Gastroesophageal sphincter (tissue), 4 donors: ENCODE measurements at regions not wholly inside any gene's neighbourhood (a gene's known extent, or its start where the extent isn't known, plus 50 kb on each side); places are given as distances from the start of the nearest gene placed in this dataset.

ENCODE experiments used
- ATAC-seq: fragments of 150-250 bp; one replicate; pipeline ENCODE4 v1.9.1; 2016; ENCODE audit warnings: mild to moderate bottlenecking, moderate library complexity
- H3K27ac ChIP-seq, 4 donors: fragments of 200-600 bp; sonication (generic) in 3 of 4; 1 replicate in 3 of 4; 2 replicates in 1 of 4; pipeline ENCODE4 v1.5.1; 2016 to 2019
- H3K27me3 ChIP-seq: fragments of 200-600 bp; sonication (generic); one replicate; pipeline ENCODE4 v1.5.1; 2019
- H3K36me3 ChIP-seq, 2 donors: fragments of 200-600 bp; sonication (generic); one replicate each; pipeline ENCODE4 v1.5.1; 2019; ENCODE audit warnings: control low read depth in 1 of 2
- H3K4me1 ChIP-seq, 3 donors: fragments of 200-600 bp; sonication (generic); 1 replicate in 2 of 3; 2 replicates in 1 of 3; pipeline ENCODE4 v1.5.1; 2016 to 2019; ENCODE audit warnings: control low read depth in 2 of 3
- H3K4me3 ChIP-seq, 2 donors: fragments of 200-600 bp; sonication (generic); one replicate each; pipeline ENCODE4 v1.5.1; 2019; ENCODE audit warnings: mild to moderate bottlenecking in 1 of 2, moderate library complexity in 1 of 2
- H3K9me3 ChIP-seq, 3 donors: fragments of 200-600 bp; sonication (generic); one replicate each; pipeline ENCODE4 v1.5.1; 2017 to 2019; ENCODE audit warnings: control low read depth in 2 of 3
- EP300 ChIP-seq: sonication (generic); formaldehyde crosslinking; IDR thresholded peaks from one replicate; pipeline ENCODE4 v1.6.1; 2017; ENCODE audit warnings: antibody characterized with exemption, mild to moderate bottlenecking
- POLR2A ChIP-seq, 2 donors: fragments of 450-650 bp; IDR thresholded peaks; one replicate each; pipeline ENCODE4 v1.6.1; 2017; ENCODE audit warnings: antibody characterized with exemption in 2 of 2, mild to moderate bottlenecking in 2 of 2, moderate library complexity in 1 of 2
- POLR2AphosphoS5 ChIP-seq: sonication (generic); formaldehyde crosslinking; IDR thresholded peaks from one replicate; pipeline ENCODE4 v1.6.1; 2017; ENCODE audit warnings: antibody characterized with exemption
- WGBS, 2 donors: methylation state at CpG; one replicate each; pipeline ENCODE4 v1.1.5; 2018; ENCODE audit warnings: low coverage in 1 of 2; 5-methylcytosine and 5-hydroxymethylcytosine counted together
- TF ChIP-seq, protein P1 (sequence below), 4 experiments: fragments of 200-600 bp in 2 of 4; fragments of 450-650 bp in 2 of 4; sonication (generic) in 1 of 4; IDR thresholded peaks; one replicate each; pipeline ENCODE4 v1.5.1; 2017 to 2019; ENCODE audit warnings: antibody characterized with exemption in 4 of 4, mild to moderate bottlenecking in 2 of 4, moderate library complexity in 2 of 4

GRCh38 chr7:86148501-86148900 is 495.2 kb upstream of the GRM3 start:
- TF ChIP-seq EP300 (no peak), POLR2AphosphoS5 (no peak)
- no peak for ATAC-seq
- Histone ChIP-seq H3K27ac (no peak overlapping the region), H3K4me1 (no peaks in the 10 kb centered on the region), H3K36me3 (no peaks in the 10 kb centered on the region), H3K4me3 (no peak overlapping the region), H3K9me3 (no peaks in the 10 kb centered on the region), H3K27me3 (no peaks in the 10 kb centered on the region)
- 53 to 54% methylated on average over 2 of the region's 2 CpGs for WGBS, 2 donors

GRCh38 chr7:86137343-86137742 is 506.4 kb upstream of the GRM3 start:
- TF ChIP-seq POLR2AphosphoS5: no peak
- TF ChIP-seq, protein P1, sequence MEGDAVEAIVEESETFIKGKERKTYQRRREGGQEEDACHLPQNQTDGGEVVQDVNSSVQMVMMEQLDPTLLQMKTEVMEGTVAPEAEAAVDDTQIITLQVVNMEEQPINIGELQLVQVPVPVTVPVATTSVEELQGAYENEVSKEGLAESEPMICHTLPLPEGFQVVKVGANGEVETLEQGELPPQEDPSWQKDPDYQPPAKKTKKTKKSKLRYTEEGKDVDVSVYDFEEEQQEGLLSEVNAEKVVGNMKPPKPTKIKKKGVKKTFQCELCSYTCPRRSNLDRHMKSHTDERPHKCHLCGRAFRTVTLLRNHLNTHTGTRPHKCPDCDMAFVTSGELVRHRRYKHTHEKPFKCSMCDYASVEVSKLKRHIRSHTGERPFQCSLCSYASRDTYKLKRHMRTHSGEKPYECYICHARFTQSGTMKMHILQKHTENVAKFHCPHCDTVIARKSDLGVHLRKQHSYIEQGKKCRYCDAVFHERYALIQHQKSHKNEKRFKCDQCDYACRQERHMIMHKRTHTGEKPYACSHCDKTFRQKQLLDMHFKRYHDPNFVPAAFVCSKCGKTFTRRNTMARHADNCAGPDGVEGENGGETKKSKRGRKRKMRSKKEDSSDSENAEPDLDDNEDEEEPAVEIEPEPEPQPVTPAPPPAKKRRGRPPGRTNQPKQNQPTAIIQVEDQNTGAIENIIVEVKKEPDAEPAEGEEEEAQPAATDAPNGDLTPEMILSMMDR (IDR thresholded peaks at IDR 0.05): no peak
- no peak for TF ChIP-seq EP300
- no peak for TF ChIP-seq POLR2A (IDR thresholded peaks at IDR 0.05)
- H3K9me3 ChIP-seq: no peaks in the 10 kb centered on the region
- H3K27ac ChIP-seq: no peak overlapping the region
- no peak overlapping the region for H3K4me3 ChIP-seq
- H3K4me1 ChIP-seq: no peaks in the 10 kb centered on the region
- H3K36me3 ChIP-seq: no peaks in the 10 kb centered on the region
- no peaks in the 10 kb centered on the region for H3K27me3 ChIP-seq
- no peak for ATAC-seq

DNA sequence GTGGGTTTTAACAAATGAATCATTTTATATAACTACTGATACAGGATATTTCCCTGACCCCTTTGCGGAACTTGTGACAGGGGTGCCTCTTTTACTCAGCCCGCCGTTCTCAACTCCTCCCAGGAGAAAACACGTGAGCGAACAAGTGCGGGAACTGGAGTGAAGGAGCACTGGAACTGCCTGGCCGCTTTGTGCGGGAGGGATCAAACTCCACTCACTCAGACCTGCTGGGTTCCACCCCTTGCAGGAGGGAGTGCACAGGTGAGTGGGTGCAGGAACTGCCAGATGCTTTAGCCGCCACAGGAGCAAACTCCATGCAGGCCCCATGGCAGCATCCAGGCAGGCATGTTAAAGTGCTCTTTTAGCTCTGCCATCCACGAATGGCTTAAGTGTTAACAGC is 513.4 kb upstream of the GRM3 start:
- no peak overlapping the region for H3K4me3 ChIP-seq
- ATAC-seq: no peak
- no peaks in the 10 kb centered on the region for H3K9me3 ChIP-seq
- H3K27ac ChIP-seq: no peak overlapping the region
- TF ChIP-seq POLR2AphosphoS5 (no peak), EP300 (no peak), POLR2A (IDR thresholded peaks at IDR 0.05) (no peak)
- TF ChIP-seq, protein P1 (IDR thresholded peaks at IDR 0.05): no peak
- 89% methylated on average over 6 to 8 of the region's 10 CpGs for WGBS, 2 donors
- H3K36me3 ChIP-seq: no peaks in the 10 kb centered on the region
- no peaks in the 10 kb centered on the region for H3K4me1 ChIP-seq
- H3K27me3 ChIP-seq: no peaks in the 10 kb centered on the region

DNA sequence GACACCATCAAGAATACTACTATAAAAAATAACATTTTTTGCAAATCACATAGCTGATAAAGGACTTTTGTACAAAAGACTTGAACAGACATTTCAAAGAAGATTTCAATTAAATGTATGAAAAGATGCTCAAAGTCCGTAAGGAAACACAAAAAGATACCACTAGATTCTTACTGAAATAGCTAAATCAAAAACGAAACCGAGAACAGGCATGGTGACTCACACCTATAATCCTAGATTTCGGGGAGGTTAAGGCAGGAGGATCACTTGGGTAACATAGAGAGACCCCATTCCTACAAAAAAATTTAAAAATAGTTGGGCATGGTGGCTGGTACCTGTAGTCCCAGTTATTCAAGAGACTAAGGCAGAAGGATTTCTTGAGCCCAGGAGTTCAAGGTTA is 520.2 kb upstream of the GRM3 start:
- H3K4me1 ChIP-seq: no peaks in the 10 kb centered on the region
- TF ChIP-seq, protein P1 (IDR thresholded peaks at IDR 0.05): no peak
- TF ChIP-seq POLR2A (IDR thresholded peaks at IDR 0.05): no peak
- TF ChIP-seq POLR2AphosphoS5: no peak
- TF ChIP-seq EP300: no peak
- H3K27ac ChIP-seq: no peak overlapping the region
- peaks cover 0 to 4% (median 0%) of the 10 kb centered on the region in 3 donors for H3K9me3 ChIP-seq
- ATAC-seq: no peak
- no peaks in the 10 kb centered on the region for H3K27me3 ChIP-seq
- no peaks in the 10 kb centered on the region for H3K36me3 ChIP-seq
- WGBS, 2 donors: 81 to 90% methylated on average over 4 of the region's 4 CpGs
- H3K4me3 ChIP-seq: no peak overlapping the region

DNA sequence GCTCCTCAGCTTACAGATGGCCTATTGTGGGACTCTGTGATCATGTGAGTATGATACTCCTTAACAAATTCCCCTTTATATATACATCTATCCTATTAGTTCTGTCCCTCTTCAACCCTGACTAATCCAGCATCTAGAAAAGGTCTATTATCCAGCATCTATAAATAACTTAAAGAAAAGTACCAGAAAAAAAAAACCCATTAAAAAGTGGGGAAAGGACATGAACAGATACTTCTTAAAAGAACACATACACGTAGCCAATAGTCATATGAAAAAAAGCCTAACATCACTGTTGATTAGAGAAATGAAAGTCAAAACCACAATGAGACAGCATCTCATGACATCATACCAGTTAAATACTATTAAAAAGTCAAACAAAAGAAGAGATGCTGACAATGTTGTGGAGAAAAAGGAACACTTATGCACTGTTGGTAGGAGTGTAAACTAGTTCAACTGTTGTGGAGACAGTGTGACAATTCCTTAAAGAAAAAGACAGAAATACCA is 549.5 kb upstream of the GRM3 start:
- TF ChIP-seq POLR2AphosphoS5: no peak
- TF ChIP-seq, protein P1 (IDR thresholded peaks at IDR 0.05): no peak
- Histone ChIP-seq H3K9me3 (peaks cover 0 to 11% (median 0%) of the 10 kb centered on the region in 3 donors), H3K4me3 (no peak overlapping the region), H3K36me3 (no peaks in the 10 kb centered on the region), H3K27ac (no peak overlapping the region), H3K4me1 (no peaks in the 10 kb centered on the region), H3K27me3 (no peaks in the 10 kb centered on the region)
- WGBS, 2 donors: 44 to 63% methylated on average over 1 of the region's 1 CpG
- no peak for ATAC-seq
